HEK293 (cell line): ENCODE measurements at regions not wholly inside any gene's neighbourhood (a gene's known extent, or its start where the extent isn't known, plus 50 kb on each side); places are given as distances from the start of the nearest gene placed in this dataset.

ENCODE experiments used
- CTCF ChIA-PET: fragments of 350-600 bp; formaldehyde crosslinking; extraction: SDS; loops from one replicate; lab custom pipeline; 2021; ENCODE audit warnings: antibody characterized with exemption; lab: Yijun Ruan, JAX
- POLR2A ChIA-PET: fragments of 300-600 bp; formaldehyde crosslinking; extraction: SDS; loops from one replicate; lab custom pipeline; 2020; ENCODE audit warnings: antibody characterized with exemption, inconsistent platforms; lab: Yijun Ruan, JAX
- H3K27ac ChIP-seq: fragments of 200-500 bp; sonication (Bioruptor generic); 2 replicates; pipeline ENCODE4 v1.5.1; 2014; ENCODE audit warnings: low read depth, low read length, control low read depth, inconsistent platforms; ENCODE audit errors: extremely low read depth
- H3K36me3 ChIP-seq, 2 experiments: fragments of 200-500 bp in 1 of 2; sonication (Bioruptor generic) in 1 of 2; 1 replicate in 1 of 2; 2 replicates in 1 of 2; pipeline ENCODE4 v1.5.1; 2014 to 2017; ENCODE audit warnings: inconsistent platforms in 2 of 2, low read length in 2 of 2; ENCODE audit not compliant: control insufficient read depth in 2 of 2, insufficient read depth in 1 of 2
- H3K4me1 ChIP-seq: fragments of 200-500 bp; sonication (Bioruptor generic); 2 replicates; pipeline ENCODE4 v1.5.1; 2014; ENCODE audit warnings: mild to moderate bottlenecking, low read length, inconsistent platforms; ENCODE audit not compliant: control insufficient read depth, insufficient read depth
- H3K4me3 ChIP-seq: 2 replicates; pipeline ENCODE4 v1.5.1; 2011; ENCODE audit warnings: low read depth, mild to moderate bottlenecking, control low read depth, low read length, moderate library complexity
- H3K9me3 ChIP-seq: fragments of 200-500 bp; sonication (Bioruptor generic); 2 replicates; pipeline ENCODE4 v1.5.1; 2014; ENCODE audit warnings: low read depth, low read length, inconsistent platforms; ENCODE audit not compliant: control insufficient read depth, insufficient read depth
- BCL11B ChIP-seq: fragments of 450-650 bp; formaldehyde crosslinking; IDR thresholded peaks from 2 replicates; pipeline ENCODE4 v1.5.1; 2016; ENCODE audit warnings: low read depth, missing biosample characterization, missing genetic modification characterization
- GLI2 ChIP-seq: fragments of 450-650 bp; formaldehyde crosslinking; IDR thresholded peaks from 2 replicates; pipeline ENCODE4; 2017; ENCODE audit warnings: missing biosample characterization, missing genetic modification characterization, low read depth, borderline replicate concordance
- HOXA7 ChIP-seq: sonication (generic); formaldehyde crosslinking; IDR thresholded peaks from 2 replicates; pipeline ENCODE4 v1.8.1; 2022; ENCODE audit warnings: missing genetic modification reagents, borderline replicate concordance
- KLF1 ChIP-seq: fragments of 450-650 bp; formaldehyde crosslinking; IDR thresholded peaks from 2 replicates; pipeline ENCODE4 v1.5.1; 2016; ENCODE audit warnings: missing biosample characterization, missing genetic modification characterization
- MEIS1 ChIP-seq: sonication (generic); formaldehyde crosslinking; IDR thresholded peaks from 2 replicates; pipeline ENCODE4 v1.8.1; 2022; ENCODE audit warnings: missing genetic modification reagents, mild to moderate bottlenecking, borderline replicate concordance
- PRDM1 ChIP-seq: fragments of 450-650 bp; formaldehyde crosslinking; IDR thresholded peaks from 2 replicates; pipeline ENCODE4; 2016; ENCODE audit warnings: missing biosample characterization, missing genetic modification characterization
- YY2 ChIP-seq: fragments of 450-650 bp; formaldehyde crosslinking; IDR thresholded peaks from 2 replicates; pipeline ENCODE4 v1.5.1; 2016; ENCODE audit warnings: missing biosample characterization, missing genetic modification characterization
- ZBTB10 ChIP-seq: fragments of 450-650 bp; formaldehyde crosslinking; IDR thresholded peaks from 2 replicates; pipeline ENCODE4 v1.5.1; 2016; ENCODE audit warnings: missing biosample characterization, missing genetic modification characterization
- ZBTB11 ChIP-seq: fragments of 450-650 bp; formaldehyde crosslinking; conservative IDR thresholded peaks from 2 replicates; pipeline ENCODE4 v1.5.1; 2016; ENCODE audit warnings: low read depth, missing biosample characterization, missing genetic modification characterization
- ZNF138 ChIP-seq: fragments of 450-650 bp; formaldehyde crosslinking; IDR thresholded peaks from 2 replicates; pipeline ENCODE4 v1.5.1; 2016; ENCODE audit warnings: missing biosample characterization, missing genetic modification characterization, borderline replicate concordance
- ZNF16 ChIP-seq: fragments of 450-650 bp; formaldehyde crosslinking; IDR thresholded peaks from 2 replicates; pipeline ENCODE4 v1.5.1; 2016; ENCODE audit warnings: low read depth, missing biosample characterization, missing genetic modification characterization
- ZNF18 ChIP-seq: fragments of 450-650 bp; formaldehyde crosslinking; IDR thresholded peaks from 2 replicates; pipeline ENCODE4 v1.5.1; 2016; ENCODE audit warnings: missing biosample characterization, missing genetic modification characterization
- ZNF292 ChIP-seq: fragments of 450-650 bp; formaldehyde crosslinking; IDR thresholded peaks from 2 replicates; pipeline ENCODE4 v1.5.1; 2016; ENCODE audit warnings: low read depth, missing biosample characterization, missing genetic modification characterization, borderline replicate concordance
- ZNF354C ChIP-seq: fragments of 450-650 bp; formaldehyde crosslinking; IDR thresholded peaks from 2 replicates; pipeline ENCODE4 v1.5.1; 2016; ENCODE audit warnings: missing biosample characterization, missing genetic modification characterization, low read depth, borderline replicate concordance
- ZNF398 ChIP-seq: fragments of 450-650 bp; formaldehyde crosslinking; IDR thresholded peaks from 2 replicates; pipeline ENCODE4 v1.5.1; 2017; ENCODE audit warnings: missing biosample characterization, missing genetic modification characterization
- ZNF48 ChIP-seq: fragments of 450-650 bp; formaldehyde crosslinking; IDR thresholded peaks from 2 replicates; pipeline ENCODE4 v1.5.1; 2016; ENCODE audit warnings: missing biosample characterization, missing genetic modification characterization
- ZNF514 ChIP-seq: fragments of 450-650 bp; formaldehyde crosslinking; IDR thresholded peaks from 2 replicates; pipeline ENCODE4 v1.5.1; 2016; ENCODE audit warnings: missing biosample characterization, missing genetic modification characterization
- ZNF521 ChIP-seq: fragments of 450-650 bp; formaldehyde crosslinking; IDR thresholded peaks from 2 replicates; pipeline ENCODE4 v1.5.1; 2017; ENCODE audit warnings: missing biosample characterization, mild to moderate bottlenecking, missing genetic modification characterization
- ZNF621 ChIP-seq: fragments of 450-650 bp; formaldehyde crosslinking; IDR thresholded peaks from 2 replicates; pipeline ENCODE4 v1.5.1; 2017; ENCODE audit warnings: missing biosample characterization, missing genetic modification characterization
- ZNF664 ChIP-seq: fragments of 450-650 bp; formaldehyde crosslinking; IDR thresholded peaks from 2 replicates; pipeline ENCODE4 v1.5.1; 2016; ENCODE audit warnings: missing biosample characterization, missing genetic modification characterization
- ZNF692 ChIP-seq: fragments of 450-650 bp; formaldehyde crosslinking; IDR thresholded peaks from 2 replicates; pipeline ENCODE4 v1.5.1; 2016; ENCODE audit warnings: missing biosample characterization, missing genetic modification characterization
- ZNF704 ChIP-seq: fragments of 450-650 bp; formaldehyde crosslinking; IDR thresholded peaks from 2 replicates; pipeline ENCODE4 v1.5.1; 2016; ENCODE audit warnings: missing biosample characterization, missing genetic modification characterization

- CTCF ChIA-PET = no interaction called here
- POLR2A ChIA-PET = no interaction called here
- no peak for TF ChIP-seq ZNF354C
- no peak for TF ChIP-seq ZNF521 (tag by site-specific recombination)
- TF ChIP-seq ZNF138 = no peak
- TF ChIP-seq ZNF621 (tag by site-specific recombination) = no peak
- no peak for TF ChIP-seq MEIS1
- TF ChIP-seq ZNF18 (tag by site-specific recombination) = no peak
- TF ChIP-seq BCL11B = no peak
- no peak for TF ChIP-seq ZBTB11 (tag by site-specific recombination)
- TF ChIP-seq GLI2 (tag by site-specific recombination) = no peak
- TF ChIP-seq KLF1 (tag by site-specific recombination) = no peak
- TF ChIP-seq ZNF704 (tag by site-specific recombination) = no peak
- TF ChIP-seq ZNF514 (tag by site-specific recombination) = no peak
- TF ChIP-seq ZNF292 (tag by site-specific recombination) = no peak
- TF ChIP-seq ZNF692 (tag by site-specific recombination) = no peak
- no peak for TF ChIP-seq ZNF48 (tag by site-specific recombination)
- Histone ChIP-seq H3K27ac (no peak overlapping the region), H3K36me3 (no peaks in the 10 kb centered on the region), H3K4me1 (no peaks in the 10 kb centered on the region), H3K9me3 (no peaks in the 10 kb centered on the region; the same call in 1 of the 2 replicates), H3K4me3 (no peak overlapping the region)
Measured at GRCh38 chr21:22292144-22292543, 1293.9 kb downstream of the NCAM2 start.

GRCh38 chr21:22297575-22297974, 1299.4 kb downstream of the NCAM2 start:
- Histone ChIP-seq H3K9me3 (no peaks in the 10 kb centered on the region), H3K27ac (no peak overlapping the region), H3K36me3 (no peaks in the 10 kb centered on the region), H3K4me1 (no peaks in the 10 kb centered on the region), H3K4me3 (no peak overlapping the region)
- ChIA-PET POLR2A (no interaction called here), CTCF (no interaction called here)
- TF ChIP-seq ZNF398 (tag by site-specific recombination) (no peak), ZBTB10 (tag by site-specific recombination) (no peak), ZNF16 (tag by site-specific recombination) (no peak), PRDM1 (no peak), YY2 (no peak), HOXA7 (CRISPR knock-in tag) (no peak), ZNF664 (tag by site-specific recombination) (no peak)
